PC-9 (cell line): ENCODE measurements at regions not wholly inside any gene's neighbourhood (a gene's known extent, or its start where the extent isn't known, plus 50 kb on each side); places are given as distances from the start of the nearest gene placed in this dataset.

ENCODE experiments used
- EZH2 ChIP-seq: fragments of 200-600 bp; sonication (generic); IDR thresholded peaks from 2 replicates; pipeline ENCODE4 v1.8.0; 2017; ENCODE audit warnings: antibody characterized with exemption, low read depth
- TF ChIP-seq, protein P1 (sequence below): fragments of 200-600 bp; sonication (generic); conservative IDR thresholded peaks from 2 replicates; pipeline ENCODE4 v1.6.1; 2017; ENCODE audit warnings: mixed run types, antibody characterized with exemption, mild to moderate bottlenecking, moderate library complexity

DNA sequence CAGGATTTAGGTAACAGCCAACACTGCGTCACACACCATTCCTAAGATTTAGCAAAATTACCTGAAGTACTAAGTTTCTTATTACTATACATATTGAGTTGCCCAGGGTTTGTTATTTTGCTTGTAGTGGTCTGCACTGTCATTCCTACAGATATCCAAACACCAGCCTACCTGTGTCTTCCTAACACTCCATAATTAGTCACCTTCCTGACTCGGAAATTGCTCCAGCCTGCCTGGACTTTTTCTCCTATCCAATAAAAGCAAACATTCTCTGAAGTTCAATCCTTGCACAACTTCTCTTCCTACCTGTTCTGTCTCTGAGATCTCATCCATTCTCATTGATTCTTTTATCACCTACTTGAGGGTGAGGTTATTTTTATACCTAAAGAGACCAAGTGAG, 243.9 kb downstream of the NR2F1-AS1 start:
- TF ChIP-seq, protein P1, sequence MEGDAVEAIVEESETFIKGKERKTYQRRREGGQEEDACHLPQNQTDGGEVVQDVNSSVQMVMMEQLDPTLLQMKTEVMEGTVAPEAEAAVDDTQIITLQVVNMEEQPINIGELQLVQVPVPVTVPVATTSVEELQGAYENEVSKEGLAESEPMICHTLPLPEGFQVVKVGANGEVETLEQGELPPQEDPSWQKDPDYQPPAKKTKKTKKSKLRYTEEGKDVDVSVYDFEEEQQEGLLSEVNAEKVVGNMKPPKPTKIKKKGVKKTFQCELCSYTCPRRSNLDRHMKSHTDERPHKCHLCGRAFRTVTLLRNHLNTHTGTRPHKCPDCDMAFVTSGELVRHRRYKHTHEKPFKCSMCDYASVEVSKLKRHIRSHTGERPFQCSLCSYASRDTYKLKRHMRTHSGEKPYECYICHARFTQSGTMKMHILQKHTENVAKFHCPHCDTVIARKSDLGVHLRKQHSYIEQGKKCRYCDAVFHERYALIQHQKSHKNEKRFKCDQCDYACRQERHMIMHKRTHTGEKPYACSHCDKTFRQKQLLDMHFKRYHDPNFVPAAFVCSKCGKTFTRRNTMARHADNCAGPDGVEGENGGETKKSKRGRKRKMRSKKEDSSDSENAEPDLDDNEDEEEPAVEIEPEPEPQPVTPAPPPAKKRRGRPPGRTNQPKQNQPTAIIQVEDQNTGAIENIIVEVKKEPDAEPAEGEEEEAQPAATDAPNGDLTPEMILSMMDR, result no peak
- TF ChIP-seq EZH2, result no peak
